ENCODE measurements at regions not wholly inside any gene's neighbourhood (a gene's known extent, or its start where the extent isn't known, plus 50 kb on each side); places are given as distances from the start of the nearest gene placed in this dataset.

GRCh38 chr7:130912862-130913638 is 179.0 kb upstream of the KLF14 start:
- DNase-seq = no peak

GRCh38 chr7:130913639-130914553 is 179.9 kb upstream of the KLF14 start:
- DNase-seq = no peak

- DNase-seq = no peak
Observed at GRCh38 chr7:130914554-130915294, 180.7 kb upstream of the KLF14 start.

GRCh38 chr7:130917669-130918128 is 183.7 kb upstream of the KLF14 start:
- no peak for DNase-seq

GRCh38 chr7:130918129-130919052 is 184.4 kb upstream of the KLF14 start:
- DNase-seq = no peak

GRCh38 chr7:130919316-130920103 is 185.5 kb upstream of the KLF14 start:
- no peak for DNase-seq

GRCh38 chr7:130920122-130920521 is 186.1 kb upstream of the KLF14 start:
- no peak for DNase-seq

GRCh38 chr7:130921391-130922180 is 187.6 kb upstream of the KLF14 start:
- no peak for DNase-seq

GRCh38 chr7:130922206-130923112 is 188.5 kb upstream of the KLF14 start:
- DNase-seq = no peak

GRCh38 chr7:130923365-130923764 is 189.4 kb upstream of the KLF14 start:
- DNase-seq = no peak

GRCh38 chr7:130923930-130924329 is 189.9 kb upstream of the KLF14 start:
- DNase-seq = no peak

GRCh38 chr7:130925136-130925794 is 191.3 kb upstream of the KLF14 start:
- no peak for DNase-seq

GRCh38 chr7:130926001-130926691 is 192.1 kb upstream of the KLF14 start:
- no peak for DNase-seq

GRCh38 chr7:130927062-130927461 is 193.1 kb upstream of the KLF14 start:
- no peak for DNase-seq

GRCh38 chr7:130927564-130927963 is 193.6 kb upstream of the KLF14 start:
- no peak for DNase-seq

- no peak for DNase-seq
Observed at GRCh38 chr7:130929896-130930659, 196.1 kb upstream of the KLF14 start.

GRCh38 chr7:130930681-130931080 is 196.7 kb upstream of the KLF14 start:
- no peak for DNase-seq
